ENCODE measurements at regions not wholly inside any gene's neighbourhood (a gene's known extent, or its start where the extent isn't known, plus 50 kb on each side); places are given as distances from the start of the nearest gene placed in this dataset.

GRCh38 chr2:236871500-236872001, 214.1 kb upstream of the COPS8 start:
- no peak overlapping the region for H4K5ac ChIP-seq (ENCODE audit: insufficient read length, low read depth, low read length)
- no peaks in the 10 kb centered on the region for H3K23me2 ChIP-seq (ENCODE audit: low read depth, low read length)
- H2BK12ac ChIP-seq (ENCODE audit: low read depth, low read length), result no peak overlapping the region
- no peak overlapping the region for H3K27ac ChIP-seq (ENCODE audit: low read depth, low read length)
- no peak overlapping the region for H4K8ac ChIP-seq (ENCODE audit: extremely low read depth, insufficient read depth, low read length)
- H2BK5ac ChIP-seq (ENCODE audit: low read depth, low read length), result no peak overlapping the region
- CTCF ChIA-PET (ENCODE audit: partially characterized antibody), result interaction anchor here (0.8 to 1.5 kb wide), 3 partner anchors 9 to 156 kb away, joined by 3 to 5 read pairs (median 4); no protein-coding TSS in a partner anchor
- H3K27me3 ChIP-seq (replicated peaks in 1 of 4; ENCODE audit: control insufficient read depth in 3 of 4, extremely low read depth in 1 of 4, insufficient read depth in 3 of 4, low read length in 3 of 4), result no peaks in the 10 kb centered on the region
- no peak overlapping the region for H3K56ac ChIP-seq (replicated peaks; ENCODE audit: insufficient read length, low read depth, low read length)
- no peak overlapping the region for H3K9ac ChIP-seq (replicated peaks in 1 of 4; ENCODE audit: extremely low read depth in 1 of 4, low read depth in 3 of 4, low read length in 3 of 4)
- no peak for TF ChIP-seq HDAC6 (IDR thresholded peaks at IDR 0.05; ENCODE audit: low read depth, low read length)
- TF ChIP-seq SRF (IDR thresholded peaks at IDR 0.05; ENCODE audit: low read depth, low read length), result no peak
- no peak for TF ChIP-seq TCF12 (IDR thresholded peaks at IDR 0.05; ENCODE audit: low read depth, low read length)
- no peak for TF ChIP-seq SP4 (IDR thresholded peaks at IDR 0.05; ENCODE audit: low read length)
- no peak overlapping the region for H2BK120ac ChIP-seq (replicated peaks; ENCODE audit: low read depth, low read length)
- H3K9me3 ChIP-seq (ENCODE audit: insufficient read depth in 2 of 2, low read depth in 1 of 2, low read length in 1 of 2), result no peaks in the 10 kb centered on the region; a peak in 1 of 4 replicates
- H3K79me2 ChIP-seq (ENCODE audit: control insufficient read depth in 1 of 2, insufficient read depth in 2 of 2, low read length in 2 of 2), result no peaks in the 10 kb centered on the region
- H3K79me1 ChIP-seq (ENCODE audit: low read depth, low read length), result no peaks in the 10 kb centered on the region
- no peak overlapping the region for H2AFZ ChIP-seq (ENCODE audit: low read length)
- no peak overlapping the region for H4K91ac ChIP-seq (replicated peaks; ENCODE audit: insufficient read length, low read length)
- DNase-seq (ENCODE audit: low read depth in 1 of 2, low spot score in 2 of 2) (peak in 1 of 2 experiments; percentile 10), FAIRE-seq (no peak)
- no peak overlapping the region for H2AK5ac ChIP-seq (ENCODE audit: low read depth, low read length)
- 76% methylated on average over 6 of the region's 6 CpGs; no CpG with 5 or more reads in 1 of the 2 experiments for WGBS, 2 experiments (ENCODE audit: extremely low coverage in 1 of 2, insufficient coverage in 1 of 2, insufficient read length in 1 of 2, insufficient replicate concordance in 2 of 2, low coverage in 1 of 2, low lambda C conversion rate in 2 of 2, missing lambda C conversion rate in 1 of 2)
- H4K20me1 ChIP-seq (replicated peaks in 1 of 2; ENCODE audit: control insufficient read depth in 1 of 2, insufficient read depth in 2 of 2, low read length in 2 of 2), result no peaks in the 10 kb centered on the region
- POLR2A ChIA-PET (ENCODE audit: partially characterized antibody), result no interaction called here
- H3K4ac ChIP-seq (replicated peaks; ENCODE audit: insufficient read length, low read depth, low read length), result no peak overlapping the region
- no peak overlapping the region for H3K4me3 ChIP-seq (ENCODE audit: extremely low read depth in 1 of 4, insufficient read depth in 2 of 4, low read depth in 3 of 4, low read length in 4 of 4)
- H3K4me1 ChIP-seq (replicated peaks in 1 of 4; ENCODE audit: control insufficient read depth in 3 of 4, insufficient read depth in 4 of 4, low read length in 3 of 4), result no peaks in the 10 kb centered on the region; a peak in 1 of 7 replicates
- H2BK15ac ChIP-seq (ENCODE audit: low read length), result no peak overlapping the region
- H2BK20ac ChIP-seq (ENCODE audit: low read length), result no peak overlapping the region
- H3K18ac ChIP-seq (ENCODE audit: extremely low read depth, low read length), result no peak overlapping the region
- no peak overlapping the region for H3K4me2 ChIP-seq (ENCODE audit: insufficient read depth in 1 of 2, low read depth in 2 of 2, low read length in 2 of 2)
- no peak overlapping the region for H3K14ac ChIP-seq (ENCODE audit: insufficient read length)
- no peaks in the 10 kb centered on the region for H3K36me3 ChIP-seq (ENCODE audit: control insufficient read depth in 2 of 4, insufficient read depth in 4 of 4, low read length in 3 of 4)
- no peak overlapping the region for H3K23ac ChIP-seq (ENCODE audit: insufficient read length)

Data from H1 (cell line).